Nephron (organoid): ENCODE measurements at regions not wholly inside any gene's neighbourhood (a gene's known extent, or its start where the extent isn't known, plus 50 kb on each side); places are given as distances from the start of the nearest gene placed in this dataset.

Experiments used
- H3K27ac Mint-ChIP-seq, 3 experiments: 2 replicates each; pipeline ENCODE4 v1.8.0; 2020; ENCODE audit warnings: mixed read lengths in 3 of 3, mild to moderate bottlenecking in 2 of 3, moderate library complexity in 1 of 3
- H3K27me3 Mint-ChIP-seq: 2 replicates; pipeline ENCODE4 v1.8.0; 2021; ENCODE audit warnings: low read depth, mild to moderate bottlenecking, moderate library complexity, mixed read lengths
- H3K36me3 Mint-ChIP-seq: 2 replicates; pipeline ENCODE4 v1.8.0; 2020; ENCODE audit warnings: low read depth, mixed read lengths
- H3K4me1 Mint-ChIP-seq: 2 replicates; pipeline ENCODE4 v1.8.0; 2020; ENCODE audit warnings: mixed read lengths
- H3K4me3 Mint-ChIP-seq, 3 experiments: 2 replicates each; pipeline ENCODE4 v1.8.0; 2020; ENCODE audit warnings: mild to moderate bottlenecking in 3 of 3, mixed read lengths in 3 of 3, moderate library complexity in 2 of 3
- H3K9me3 Mint-ChIP-seq: 2 replicates; pipeline ENCODE4 v1.8.0; 2020; ENCODE audit warnings: mixed read lengths
- TF ChIP-seq, protein P1 (sequence below), 3 experiments: fragments of 200-600 bp; sonication (generic); IDR thresholded peaks; one replicate each; pipeline ENCODE4 v1.5.0; 2021; ENCODE audit warnings: antibody characterized with exemption in 3 of 3; ENCODE audit not compliant: unreplicated experiment in 3 of 3

DNA sequence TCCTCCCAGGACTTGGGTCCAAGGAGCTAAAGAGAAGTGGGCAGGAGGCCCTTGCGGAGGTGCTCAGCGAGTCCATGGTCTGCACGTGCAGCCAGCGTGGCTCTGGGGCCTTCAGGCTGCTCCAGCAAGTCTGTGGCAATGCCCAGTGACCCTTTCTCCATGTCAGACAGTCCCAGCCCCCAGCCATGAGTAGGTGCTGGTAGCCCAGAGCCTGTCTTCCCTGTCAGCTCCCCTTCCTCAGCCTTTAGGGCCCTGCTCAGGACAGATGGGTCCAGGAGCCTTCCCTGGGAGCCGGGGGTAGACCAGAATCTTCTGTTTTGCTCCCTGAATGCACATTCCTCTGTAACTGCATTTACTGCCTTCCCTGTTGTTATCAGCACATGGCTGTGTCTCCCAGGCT lies 147.2 kb upstream of the IRX2 start:
- H3K27me3 Mint-ChIP-seq = peaks cover 31% of the 10 kb centered on the region
- TF ChIP-seq, protein P1, sequence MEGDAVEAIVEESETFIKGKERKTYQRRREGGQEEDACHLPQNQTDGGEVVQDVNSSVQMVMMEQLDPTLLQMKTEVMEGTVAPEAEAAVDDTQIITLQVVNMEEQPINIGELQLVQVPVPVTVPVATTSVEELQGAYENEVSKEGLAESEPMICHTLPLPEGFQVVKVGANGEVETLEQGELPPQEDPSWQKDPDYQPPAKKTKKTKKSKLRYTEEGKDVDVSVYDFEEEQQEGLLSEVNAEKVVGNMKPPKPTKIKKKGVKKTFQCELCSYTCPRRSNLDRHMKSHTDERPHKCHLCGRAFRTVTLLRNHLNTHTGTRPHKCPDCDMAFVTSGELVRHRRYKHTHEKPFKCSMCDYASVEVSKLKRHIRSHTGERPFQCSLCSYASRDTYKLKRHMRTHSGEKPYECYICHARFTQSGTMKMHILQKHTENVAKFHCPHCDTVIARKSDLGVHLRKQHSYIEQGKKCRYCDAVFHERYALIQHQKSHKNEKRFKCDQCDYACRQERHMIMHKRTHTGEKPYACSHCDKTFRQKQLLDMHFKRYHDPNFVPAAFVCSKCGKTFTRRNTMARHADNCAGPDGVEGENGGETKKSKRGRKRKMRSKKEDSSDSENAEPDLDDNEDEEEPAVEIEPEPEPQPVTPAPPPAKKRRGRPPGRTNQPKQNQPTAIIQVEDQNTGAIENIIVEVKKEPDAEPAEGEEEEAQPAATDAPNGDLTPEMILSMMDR (IDR thresholded peaks at IDR 0.05; ENCODE audit: unreplicated experiment in 3 of 3) = no peak
- peaks cover 4% of the 10 kb centered on the region for H3K4me1 Mint-ChIP-seq
- no peaks in the 10 kb centered on the region for H3K9me3 Mint-ChIP-seq
- no peak overlapping the region for H3K4me3 Mint-ChIP-seq
- H3K27ac Mint-ChIP-seq = no peak overlapping the region
- H3K36me3 Mint-ChIP-seq = no peaks in the 10 kb centered on the region

DNA sequence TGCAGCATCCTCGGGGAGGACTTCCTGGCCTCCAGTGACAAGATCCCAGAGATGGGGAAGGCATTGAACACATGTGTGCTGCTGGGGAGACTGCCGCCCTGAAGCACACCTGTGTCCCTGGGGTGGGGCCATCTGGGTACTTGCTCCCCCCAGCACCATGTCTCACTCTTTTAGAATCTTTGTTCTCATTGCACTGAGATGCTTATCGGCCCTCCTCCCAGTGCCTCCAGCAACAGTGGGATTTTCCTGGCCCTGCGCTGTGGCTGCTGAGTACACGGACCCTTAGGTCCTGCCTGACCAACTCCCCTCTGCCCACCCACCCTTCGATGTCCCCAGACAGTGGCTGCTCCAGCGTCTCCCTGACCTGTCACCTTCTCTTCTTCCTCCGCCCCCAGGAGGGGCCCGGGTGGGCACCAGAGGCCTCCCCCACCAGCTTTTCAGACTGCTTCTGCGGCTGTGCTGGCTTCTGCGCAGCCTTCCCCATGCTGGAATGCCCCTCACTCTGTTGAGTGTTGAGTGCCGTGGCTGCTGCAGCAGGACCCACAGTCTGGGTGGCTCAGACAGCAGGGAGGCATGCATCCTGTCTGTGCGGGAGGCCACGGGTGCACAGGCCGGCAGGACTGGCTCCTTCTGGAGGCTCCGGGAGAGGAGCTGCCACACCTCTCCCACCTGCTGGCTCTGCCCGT lies 145.9 kb upstream of the IRX2 start:
- Mint-ChIP-seq H3K27ac (no peak overlapping the region), H3K27me3 (peaks cover 28% of the 10 kb centered on the region), H3K4me1 (peaks cover 4% of the 10 kb centered on the region), H3K4me3 (no peak overlapping the region), H3K36me3 (no peaks in the 10 kb centered on the region), H3K9me3 (no peaks in the 10 kb centered on the region)
- TF ChIP-seq, protein P1 (IDR thresholded peaks at IDR 0.05; ENCODE audit: unreplicated experiment in 3 of 3) = no peak

DNA sequence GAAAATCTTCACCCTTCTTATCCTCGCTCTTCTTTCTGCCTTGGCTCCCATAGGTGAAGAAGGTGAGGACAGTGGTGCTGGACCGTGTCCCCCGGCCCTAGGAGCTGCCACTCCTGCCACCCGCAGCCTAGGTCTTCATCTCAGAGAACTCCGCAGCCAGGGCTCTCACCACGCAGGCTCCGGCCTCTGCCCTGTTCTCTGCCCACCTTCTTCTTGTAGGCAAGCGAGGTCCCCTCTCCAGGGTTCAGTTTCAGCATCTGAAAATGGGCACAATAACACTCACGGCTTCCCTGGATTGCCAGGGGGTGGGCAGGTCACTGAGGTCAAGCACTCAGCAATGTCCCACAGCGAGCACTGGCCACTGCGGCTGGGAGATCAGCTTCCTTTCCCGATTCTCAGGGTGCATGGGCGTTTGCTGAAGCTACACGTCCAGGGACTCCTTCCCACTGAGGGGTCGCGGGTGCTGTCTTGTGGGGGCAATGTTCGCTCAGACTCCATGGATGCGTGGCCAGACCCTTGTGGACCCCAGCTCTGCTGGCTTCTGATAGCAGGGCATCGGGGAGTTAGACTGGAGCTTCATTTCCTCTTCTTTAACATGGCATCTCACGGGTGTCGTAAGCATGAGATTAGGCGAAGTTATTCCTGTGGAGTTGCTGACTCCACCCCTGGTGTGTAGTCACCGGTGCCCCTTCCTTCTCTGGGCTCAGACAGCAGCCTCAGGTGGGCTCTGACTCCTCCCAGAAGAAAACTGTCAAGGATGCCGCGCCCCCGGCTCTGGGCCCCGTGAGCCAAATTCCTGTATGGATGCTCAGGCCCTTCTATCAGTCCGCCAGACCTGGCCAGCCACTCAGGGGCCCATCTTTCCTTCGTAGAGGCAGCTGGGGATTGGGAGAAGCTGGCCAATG lies 145.1 kb upstream of the IRX2 start:
- Mint-ChIP-seq H3K36me3 (no peaks in the 10 kb centered on the region), H3K9me3 (no peaks in the 10 kb centered on the region), H3K4me1 (peaks cover 4% of the 10 kb centered on the region), H3K27me3 (peaks cover 20% of the 10 kb centered on the region), H3K4me3 (no peak overlapping the region), H3K27ac (no peak overlapping the region)
- TF ChIP-seq, protein P1 (IDR thresholded peaks at IDR 0.05; ENCODE audit: unreplicated experiment in 3 of 3) = no peak

DNA sequence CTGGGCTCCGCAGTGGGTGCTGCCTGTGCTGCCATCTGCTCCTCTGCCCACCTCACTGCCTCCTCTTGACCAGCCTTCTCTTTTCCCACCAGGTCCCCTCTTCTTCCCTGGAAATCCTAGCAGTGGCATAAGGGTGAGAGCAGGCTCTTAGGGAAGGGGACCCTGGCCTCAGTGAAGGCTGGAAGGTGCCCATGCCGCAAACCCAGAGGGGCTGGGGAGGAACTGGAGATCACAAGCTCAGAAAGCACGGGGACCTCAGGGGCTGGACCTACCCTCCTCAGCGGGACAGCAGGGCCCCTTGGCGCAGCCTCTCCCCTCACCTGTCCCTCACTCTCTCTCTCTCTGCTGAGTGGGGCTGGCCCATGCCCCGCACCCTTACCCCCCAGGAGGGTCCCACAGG lies 144.4 kb upstream of the IRX2 start:
- no peak overlapping the region for H3K4me3 Mint-ChIP-seq
- H3K4me1 Mint-ChIP-seq = peaks cover 4% of the 10 kb centered on the region
- H3K27me3 Mint-ChIP-seq = peaks cover 18% of the 10 kb centered on the region
- TF ChIP-seq, protein P1 (IDR thresholded peaks at IDR 0.05; ENCODE audit: unreplicated experiment in 3 of 3) = no peak
- H3K9me3 Mint-ChIP-seq = no peaks in the 10 kb centered on the region
- H3K27ac Mint-ChIP-seq = no peak overlapping the region
- H3K36me3 Mint-ChIP-seq = no peaks in the 10 kb centered on the region

DNA sequence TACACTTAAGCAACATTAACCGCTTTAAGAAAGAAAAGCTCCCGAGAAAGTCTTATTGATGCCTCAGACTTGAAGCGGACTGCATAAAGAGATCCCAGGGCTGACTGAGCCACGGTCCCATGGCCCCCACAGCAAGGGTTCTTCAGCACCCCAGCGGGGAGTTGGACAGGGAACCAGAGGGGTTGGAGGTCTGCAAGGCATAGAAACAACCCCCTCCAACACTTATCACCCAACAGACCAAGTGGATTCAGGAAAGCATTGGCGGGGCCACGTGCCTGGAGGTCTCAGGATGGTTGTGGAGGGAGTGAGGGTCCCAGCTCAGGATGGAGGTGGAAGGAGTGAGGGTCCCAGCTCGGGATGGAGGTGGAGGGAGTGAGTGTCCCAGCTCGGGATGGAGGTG lies 143.7 kb upstream of the IRX2 start:
- Mint-ChIP-seq H3K9me3 (no peaks in the 10 kb centered on the region), H3K36me3 (no peaks in the 10 kb centered on the region), H3K27ac (no peak overlapping the region), H3K4me3 (no peak overlapping the region), H3K4me1 (peaks cover 4% of the 10 kb centered on the region), H3K27me3 (peaks cover 18% of the 10 kb centered on the region)
- TF ChIP-seq, protein P1 (IDR thresholded peaks at IDR 0.05; ENCODE audit: unreplicated experiment in 3 of 3) = no peak
